IMR-90 (cell line): ENCODE measurements at regions not wholly inside any gene's neighbourhood (a gene's known extent, or its start where the extent isn't known, plus 50 kb on each side); places are given as distances from the start of the nearest gene placed in this dataset.

Source experiments
- ATAC-seq: fragments of 200-7000 bp; cut with Tn5 transposase; 2 replicates; pipeline ENCODE4 v1.9.1; 2020; ENCODE audit warnings: low read depth, mild to moderate bottlenecking, moderate library complexity
- BruUV-seq: library from RNA; stranded (reverse); fragments of 400-500 nt; replicated peaks from 2 replicates; lab custom pipeline; 2021; lab: Mats Ljungman, UMichigan
- CTCF ChIA-PET: fragments of 300-600 bp; formaldehyde crosslinking; extraction: SDS; loops from one replicate; lab custom pipeline; 2021; ENCODE audit warnings: antibody characterized with exemption; lab: Yijun Ruan, JAX
- POLR2A ChIA-PET: fragments of 300-600 bp; sonication (Branson Sonifier 250); formaldehyde crosslinking; loops from one replicate; lab custom pipeline; 2022; ENCODE audit warnings: antibody characterized with exemption; ENCODE audit not compliant: unreplicated experiment; lab: Charles Lee
- DNase-seq: peaks from one replicate; pipeline ENCODE4 v3.0.0; 2013
- H2AFZ ChIP-seq: replicated peaks from 2 replicates; pipeline ENCODE3; 2013; ENCODE audit warnings: low read length, mild to moderate bottlenecking; ENCODE audit not compliant: poor library complexity
- H2AK5ac ChIP-seq: 2 replicates; pipeline ENCODE4 v1.6.1; 2013; ENCODE audit warnings: low read depth, low read length, inconsistent platforms
- H2AK9ac ChIP-seq: replicated peaks from 2 replicates; pipeline ENCODE3; 2013; ENCODE audit warnings: mild to moderate bottlenecking, low read depth, low read length, moderate library complexity; ENCODE audit not compliant: poor library complexity
- H2BK120ac ChIP-seq: 2 replicates; pipeline ENCODE4 v1.6.1; 2013; ENCODE audit warnings: low read depth, low read length, inconsistent platforms
- H2BK15ac ChIP-seq: 3 replicates; pipeline ENCODE4 v1.6.1; 2013; ENCODE audit warnings: low read depth, low read length, inconsistent platforms
- H2BK20ac ChIP-seq: 2 replicates; pipeline ENCODE4 v1.6.1; 2013; ENCODE audit warnings: low read depth, mild to moderate bottlenecking, inconsistent platforms, low read length, moderate library complexity
- H2BK5ac ChIP-seq: 2 replicates; pipeline ENCODE4 v1.6.1; 2013; ENCODE audit warnings: mild to moderate bottlenecking, low read depth, low read length, inconsistent platforms; ENCODE audit not compliant: poor library complexity, severe bottlenecking
- H3K14ac ChIP-seq: replicated peaks from 2 replicates; pipeline ENCODE4 v1.6.1; 2013; ENCODE audit warnings: low read depth, low read length, inconsistent platforms
- H3K18ac ChIP-seq: 2 replicates; pipeline ENCODE4 v1.6.1; 2013; ENCODE audit warnings: low read depth, low read length, control low read depth
- H3K23ac ChIP-seq: 2 replicates; pipeline ENCODE4 v1.6.1; 2013; ENCODE audit warnings: low read depth, low read length, inconsistent platforms
- H3K27ac ChIP-seq: 2 replicates; pipeline ENCODE4 v1.5.1; 2013; ENCODE audit warnings: mild to moderate bottlenecking, control low read depth, low read length; ENCODE audit not compliant: insufficient read depth
- H3K27me3 ChIP-seq: 2 replicates; pipeline ENCODE4 v1.6.1; 2013; ENCODE audit warnings: low read length; ENCODE audit not compliant: control insufficient read depth, insufficient read depth
- H3K36me3 ChIP-seq: 2 replicates; pipeline ENCODE4 v1.6.1; 2013; ENCODE audit warnings: low read length, mixed read lengths; ENCODE audit not compliant: control insufficient read depth, insufficient read depth
- H3K4ac ChIP-seq: 2 replicates; pipeline ENCODE4 v1.6.1; 2013; ENCODE audit warnings: low read depth, low read length, inconsistent platforms
- H3K4me1 ChIP-seq: 2 replicates; pipeline ENCODE4 v1.6.1; 2013; ENCODE audit warnings: low read length, mixed read lengths; ENCODE audit not compliant: control insufficient read depth, insufficient read depth
- H3K4me2 ChIP-seq: 2 replicates; pipeline ENCODE4 v1.6.1; 2013; ENCODE audit warnings: low read depth, mild to moderate bottlenecking, control low read depth, low read length, moderate library complexity
- H3K4me3 ChIP-seq: 2 replicates; pipeline ENCODE4 v1.5.1; 2013; ENCODE audit warnings: low read depth, mild to moderate bottlenecking, control low read depth, low read length, moderate library complexity; ENCODE audit not compliant: insufficient read depth
- H3K56ac ChIP-seq: 2 replicates; pipeline ENCODE4 v1.6.1; 2013; ENCODE audit warnings: low read length, inconsistent platforms; ENCODE audit not compliant: insufficient read depth; ENCODE audit errors: extremely low read depth
- H3K79me1 ChIP-seq, 2 experiments: 2 replicates each; pipeline ENCODE4 v1.6.1; 2013; ENCODE audit warnings: low read length in 2 of 2, inconsistent platforms in 1 of 2, low read depth in 1 of 2
- H3K9ac ChIP-seq: 2 replicates; pipeline ENCODE4 v1.6.1; 2013; ENCODE audit warnings: low read depth, low read length, control low read depth
- H3K9me1 ChIP-seq: 2 replicates; pipeline ENCODE4 v1.6.1; 2013; ENCODE audit warnings: low read length, inconsistent platforms; ENCODE audit not compliant: insufficient read depth
- H3K9me3 ChIP-seq: 2 replicates; pipeline ENCODE4 v1.6.1; 2013; ENCODE audit warnings: low read length; ENCODE audit not compliant: control insufficient read depth, insufficient read depth
- H4K20me1 ChIP-seq: 2 replicates; pipeline ENCODE4 v1.6.1; 2013; ENCODE audit warnings: low read length, inconsistent platforms; ENCODE audit not compliant: insufficient read depth
- H4K5ac ChIP-seq: 2 replicates; pipeline ENCODE4 v1.6.1; 2013; ENCODE audit warnings: mild to moderate bottlenecking, low read depth, low read length, control low read depth
- H4K8ac ChIP-seq, 2 experiments: 2 replicates each; pipeline ENCODE4 v1.6.1; 2013; ENCODE audit warnings: low read depth in 2 of 2, low read length in 2 of 2, control low read depth in 1 of 2, inconsistent platforms in 1 of 2
- H4K91ac ChIP-seq: 2 replicates; pipeline ENCODE4 v1.6.1; 2013; ENCODE audit warnings: low read depth, low read length, inconsistent platforms; ENCODE audit not compliant: insufficient read depth
- BHLHE40 ChIP-seq: fragments of 150-350 bp; IDR thresholded peaks from 2 replicates; pipeline ENCODE4 v1.6.1; 2016; ENCODE audit warnings: mild to moderate bottlenecking, low read depth, low read length
- CEBPB ChIP-seq: IDR thresholded peaks from 2 replicates; pipeline ENCODE4 v1.6.1; 2012; ENCODE audit warnings: low read depth, low read length, improper control_type of control experiment
- CHD1 ChIP-seq: IDR thresholded peaks from 2 replicates; pipeline ENCODE4 v1.6.1; 2012; ENCODE audit warnings: low read depth, low read length, improper control_type of control experiment
- FOS ChIP-seq: fragments of 150-350 bp; IDR thresholded peaks from 2 replicates; pipeline ENCODE4 v1.6.1; 2016; ENCODE audit warnings: low read depth, low read length
- MAFK ChIP-seq: IDR thresholded peaks from 2 replicates; pipeline ENCODE4 v1.6.1; 2012; ENCODE audit warnings: low read depth, low read length, improper control_type of control experiment
- MXI1 ChIP-seq: IDR thresholded peaks from 2 replicates; pipeline ENCODE4 v1.6.1; 2012; ENCODE audit warnings: low read depth, mild to moderate bottlenecking, low read length, moderate library complexity, borderline replicate concordance
- NFE2L2 ChIP-seq: fragments of 150-350 bp; IDR thresholded peaks from 2 replicates; pipeline ENCODE4 v1.6.1; 2016; ENCODE audit warnings: low read depth, mild to moderate bottlenecking, low read length
- POLR2A ChIP-seq: IDR thresholded peaks from 2 replicates; pipeline ENCODE4 v1.6.1; 2012; ENCODE audit warnings: mild to moderate bottlenecking, low read depth, low read length
- RAD21 ChIP-seq: IDR thresholded peaks from 2 replicates; pipeline ENCODE4 v1.6.1; 2012; ENCODE audit warnings: low read length, improper control_type of control experiment
- RCOR1 ChIP-seq: IDR thresholded peaks from 2 replicates; pipeline ENCODE4 v1.6.1; 2012; ENCODE audit warnings: mild to moderate bottlenecking, low read length, improper control_type of control experiment; ENCODE audit not compliant: insufficient replicate concordance
- SMC3 ChIP-seq: fragments of 150-350 bp; IDR thresholded peaks from 2 replicates; pipeline ENCODE4 v1.6.1; 2016; ENCODE audit warnings: low read depth, mild to moderate bottlenecking, antibody characterized with exemption, low read length, moderate library complexity
- WGBS, 2 experiments: methylation state at CpG; one replicate each; pipeline versions ENCODE4 v1.1.5 to v1.1.7; 2013; ENCODE audit warnings: missing lambda C conversion rate in 2 of 2; ENCODE audit not compliant: insufficient read length in 1 of 2; ENCODE audit errors: extremely low coverage in 2 of 2; 5-methylcytosine and 5-hydroxymethylcytosine counted together
- dilution Hi-C: fragments of 300-500 bp; cut with HindIII; formaldehyde crosslinking; loops from one replicate; pipeline ENCODE4 v1.14.3; 2018; ENCODE audit warnings: low sequenced_read_pairs; ENCODE audit not compliant: unreplicated experiment
- in situ Hi-C: fragments of 300-500 bp; cut with MboI; formaldehyde crosslinking; loops from 3 replicates; pipeline ENCODE4 v1.14.3; 2019; ENCODE audit warnings: low sequenced_read_pairs, inconsistent platforms, mixed read lengths
- intact Hi-C: fragments of 100-400 bp; cut with micrococcal nuclease; formaldehyde crosslinking; loops from 2 replicates; pipeline ENCODE4 v1.10.0; 2022

DNA sequence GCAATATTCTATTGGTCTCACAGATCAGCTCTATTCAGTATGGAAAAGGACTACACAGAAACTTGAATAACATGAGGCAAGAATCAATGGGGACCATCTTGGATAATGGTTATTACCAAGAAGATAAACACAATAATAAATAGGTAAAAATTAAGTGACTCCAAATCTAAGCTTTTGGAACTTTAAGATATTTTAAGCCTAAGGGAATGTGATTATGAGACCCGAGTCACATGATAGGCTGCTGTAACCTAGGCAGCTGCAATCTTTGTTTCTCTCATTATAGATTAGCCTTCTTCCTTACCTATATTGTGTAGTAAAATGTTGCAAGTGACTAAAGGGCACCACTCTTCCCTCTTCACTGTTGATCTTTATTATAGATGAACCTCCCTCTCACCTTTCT, 121.9 kb downstream of the SYT10 start:
- Histone ChIP-seq H3K23ac (no peak overlapping the region), H4K8ac (no peak overlapping the region), H4K20me1 (no peaks in the 10 kb centered on the region), H2BK15ac (no peak overlapping the region), H3K9me3 (peaks cover 11% of the 10 kb centered on the region), H2BK5ac (no peak overlapping the region), H4K5ac (no peak overlapping the region), H2BK20ac (no peak overlapping the region), H3K18ac (no peak overlapping the region), H3K79me1 (no peaks in the 10 kb centered on the region), H3K27ac (no peak overlapping the region), H3K4me1 (no peaks in the 10 kb centered on the region), H2BK120ac (no peak overlapping the region), H3K4ac (no peak overlapping the region), H2AFZ (no peak overlapping the region), H4K91ac (no peak overlapping the region), H3K9me1 (no peaks in the 10 kb centered on the region), H3K56ac (no peak overlapping the region), H3K9ac (no peak overlapping the region), H3K4me2 (no peak overlapping the region), H3K36me3 (no peaks in the 10 kb centered on the region), H3K14ac (no peak overlapping the region), H2AK5ac (no peak overlapping the region), H3K27me3 (no peaks in the 10 kb centered on the region), H3K4me3 (no peak overlapping the region), H2AK9ac (no peak overlapping the region)
- dilution Hi-C loops, result no loop called here
- TF ChIP-seq RCOR1, result no peak
- no peak for TF ChIP-seq NFE2L2
- no peak for TF ChIP-seq FOS
- TF ChIP-seq BHLHE40, result no peak
- TF ChIP-seq MXI1, result no peak
- TF ChIP-seq RAD21, result no peak
- TF ChIP-seq CHD1, result no peak
- no peak for TF ChIP-seq CEBPB
- no peak for TF ChIP-seq MAFK
- no peak for TF ChIP-seq SMC3
- TF ChIP-seq POLR2A, result no peak
- DNase-seq, result no peak
- CTCF ChIA-PET, result no interaction called here
- ATAC-seq, result no peak
- POLR2A ChIA-PET, result no interaction called here
- BruUV-seq, result no TSS peak
- intact Hi-C loops, result no loop called here
- WGBS, 2 experiments, result no CpG with 5 or more reads among the region's 1 CpG
- in situ Hi-C loops, result no loop called here
